HG03095 (cell line): ENCODE measurements at regions not wholly inside any gene's neighbourhood (a gene's known extent, or its start where the extent isn't known, plus 50 kb on each side); places are given as distances from the start of the nearest gene placed in this dataset.

Experiments used
- ATAC-seq: cut with Tn5 transposase; IDR thresholded peaks from one replicate; pipeline ENCODE4 v1.9.1; 2021; ENCODE audit warnings: moderate library complexity; ENCODE audit not compliant: unreplicated experiment

DNA sequence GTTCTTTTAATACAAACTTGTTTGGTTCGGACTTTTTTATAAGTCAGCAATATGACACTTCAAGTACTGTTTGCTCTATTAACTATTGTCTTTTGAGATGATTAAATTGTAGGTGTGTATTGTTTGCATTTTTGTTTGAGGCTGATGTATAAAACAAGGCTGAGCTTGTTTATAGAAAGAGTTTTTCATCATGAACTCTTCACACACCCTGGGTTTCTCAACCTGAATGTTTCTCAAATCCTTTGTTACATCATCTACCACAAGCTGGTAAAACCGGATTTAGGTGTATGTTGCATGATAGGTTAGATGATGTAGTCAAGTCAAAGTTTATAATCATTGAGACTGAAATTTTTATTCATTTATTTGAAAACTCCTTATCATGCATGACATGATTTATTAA lies 335.2 kb upstream of the LRATD1 start:
- no peak for ATAC-seq

DNA sequence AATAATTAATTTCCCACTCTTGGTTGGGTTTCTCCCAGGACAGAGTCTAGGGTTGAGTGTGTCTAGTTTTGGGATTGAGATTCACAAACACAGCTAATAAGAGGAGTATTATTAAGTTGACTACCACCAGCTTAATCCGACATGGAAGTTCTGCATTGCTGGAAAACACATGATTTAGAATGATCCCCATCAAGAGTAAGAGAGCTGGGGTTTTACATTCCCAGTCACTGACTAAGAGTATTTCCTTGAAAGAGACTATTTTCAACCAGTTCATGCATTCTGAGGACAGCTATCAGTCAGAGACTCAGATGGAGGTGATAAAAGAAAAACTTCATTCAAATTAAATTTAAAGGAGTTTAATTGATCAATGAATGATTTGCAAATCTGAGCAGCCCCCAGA lies 334.6 kb upstream of the LRATD1 start:
- no peak for ATAC-seq

DNA sequence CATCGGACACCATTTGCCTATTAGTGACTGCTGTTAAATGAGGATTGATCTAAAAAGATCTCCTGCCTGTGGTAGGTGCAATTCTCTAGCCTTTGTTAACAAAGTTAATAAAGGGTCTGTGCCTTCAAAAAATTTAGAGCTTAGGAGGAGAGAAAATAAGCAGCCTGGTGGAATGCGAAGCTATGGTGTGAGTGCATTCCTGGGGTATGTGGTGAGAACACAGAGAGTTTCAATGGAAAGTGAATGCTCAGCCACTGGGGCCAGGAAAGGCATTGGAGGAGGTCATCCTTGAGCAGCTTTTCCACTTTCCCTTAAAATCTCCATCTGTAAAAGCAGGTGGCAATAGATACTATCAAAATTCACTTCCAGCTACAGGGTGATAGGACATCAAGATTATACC lies 331.2 kb upstream of the LRATD1 start:
- ATAC-seq, result no peak

DNA sequence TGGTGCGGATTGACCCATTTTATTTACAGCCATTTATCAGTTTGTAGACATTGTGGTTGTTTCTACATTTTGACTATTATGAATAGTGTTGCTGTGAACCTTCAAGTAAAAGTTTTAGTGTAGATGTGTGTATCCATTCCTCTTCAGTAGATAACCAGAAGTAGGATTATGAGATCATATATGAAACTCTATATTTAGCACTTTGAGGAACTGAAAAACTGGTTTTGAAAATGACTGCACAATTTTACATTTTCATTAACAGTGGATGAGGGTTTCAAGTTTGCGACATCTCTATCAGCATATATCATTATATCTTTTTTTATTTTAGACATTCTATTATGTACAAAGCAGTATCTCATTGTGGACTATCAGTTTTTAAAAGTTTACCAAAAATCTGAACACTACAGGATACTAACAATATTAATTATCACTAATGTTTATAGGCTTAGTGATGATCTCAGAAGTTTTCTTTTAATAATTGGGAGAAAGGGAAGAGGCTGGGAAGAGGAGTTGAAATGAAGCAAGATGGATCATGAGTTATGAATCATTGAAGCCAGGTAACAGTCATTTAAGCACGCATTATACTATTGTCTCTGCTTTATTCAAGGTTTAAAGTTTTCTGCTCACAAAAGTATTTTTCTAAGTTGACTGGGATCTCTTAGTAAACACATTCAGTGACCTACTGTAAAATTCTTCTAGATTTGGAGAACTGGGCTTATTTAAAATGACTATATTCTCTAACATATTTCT lies 329.0 kb upstream of the LRATD1 start:
- ATAC-seq, result peak; percentile 83

DNA sequence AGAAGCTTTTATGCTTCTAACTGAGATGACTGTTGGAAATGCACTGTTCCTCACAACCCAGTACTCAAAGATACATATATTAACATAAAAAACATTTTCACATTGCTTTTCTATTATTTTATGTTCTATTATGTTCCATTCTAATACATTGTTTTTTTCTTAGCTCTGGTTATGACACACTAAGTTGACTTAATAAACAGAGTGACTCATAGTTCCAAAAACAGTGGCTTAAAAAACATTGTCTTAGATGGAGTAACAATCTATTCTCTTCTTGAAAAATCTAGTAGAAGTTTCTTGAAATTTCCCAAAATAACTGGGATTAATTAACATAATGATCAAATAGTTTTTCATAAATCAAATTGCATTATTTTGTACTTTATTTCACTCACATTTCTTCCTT lies 328.2 kb upstream of the LRATD1 start:
- ATAC-seq, result no peak

DNA sequence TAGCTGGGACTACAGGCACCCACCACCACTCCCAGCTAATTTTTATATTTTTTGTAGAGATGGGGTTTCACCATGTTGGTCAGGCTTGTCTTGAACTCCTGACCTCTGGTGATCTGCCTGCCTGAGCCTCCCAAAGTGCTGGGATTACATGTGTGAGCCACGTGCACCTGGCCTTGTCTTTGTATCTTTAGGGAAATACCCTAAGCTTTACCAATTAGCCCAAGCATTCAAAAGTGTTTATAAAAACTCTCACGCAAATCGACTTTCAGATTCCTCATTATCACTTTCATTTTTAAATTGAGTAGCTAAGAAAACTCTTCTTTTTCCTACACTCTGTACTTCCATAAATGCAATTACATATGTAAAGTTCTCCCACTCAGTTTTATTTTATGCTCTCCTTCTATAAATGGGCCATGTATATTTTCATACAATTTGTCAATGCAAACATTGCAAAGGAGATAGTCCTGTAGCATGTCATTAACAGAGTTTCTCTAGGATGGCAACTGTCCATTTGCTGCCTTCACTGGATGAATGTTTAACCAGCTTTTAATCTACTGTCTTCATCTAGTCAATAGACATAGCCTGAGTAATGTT lies 326.2 kb upstream of the LRATD1 start:
- ATAC-seq, result peak; percentile 67

DNA sequence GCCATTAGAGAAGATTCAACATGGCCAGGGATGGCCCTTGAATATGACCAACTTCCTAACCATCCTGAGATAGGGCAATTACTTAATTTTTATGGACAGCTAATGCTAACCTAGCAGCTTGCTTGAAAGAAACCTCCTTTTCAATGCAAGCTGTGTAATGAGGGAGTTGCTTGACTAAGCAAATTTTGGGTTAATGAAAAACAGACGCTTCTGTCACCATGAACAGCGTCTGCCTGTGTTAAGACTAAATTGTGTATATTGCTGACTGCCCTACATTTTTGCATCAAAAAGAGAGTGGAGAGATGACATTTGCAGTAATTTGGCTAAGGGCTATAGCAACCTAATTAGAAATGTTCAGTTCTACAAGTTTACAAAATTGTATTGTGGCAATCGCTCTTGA lies 319.2 kb upstream of the LRATD1 start:
- ATAC-seq, result no peak

DNA sequence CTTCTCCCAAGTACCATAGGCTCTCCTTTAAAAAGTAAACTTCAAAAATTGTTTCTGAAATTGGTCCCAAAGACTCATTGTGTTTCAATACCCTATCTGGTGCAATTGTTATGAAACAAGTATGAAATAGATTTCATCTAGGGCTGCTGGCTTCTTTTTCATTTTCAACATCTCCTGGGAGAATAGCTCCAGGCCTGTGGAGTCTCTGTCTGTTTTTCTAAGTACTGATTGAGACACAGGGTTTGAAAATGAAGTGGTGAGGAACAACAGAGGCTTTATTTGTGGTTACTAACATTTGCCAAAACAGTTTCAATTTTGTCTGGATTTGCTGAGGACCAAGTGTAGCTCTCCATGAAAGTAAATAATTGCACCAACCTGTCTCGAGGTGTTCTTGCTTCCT lies 315.9 kb upstream of the LRATD1 start:
- no peak for ATAC-seq

DNA sequence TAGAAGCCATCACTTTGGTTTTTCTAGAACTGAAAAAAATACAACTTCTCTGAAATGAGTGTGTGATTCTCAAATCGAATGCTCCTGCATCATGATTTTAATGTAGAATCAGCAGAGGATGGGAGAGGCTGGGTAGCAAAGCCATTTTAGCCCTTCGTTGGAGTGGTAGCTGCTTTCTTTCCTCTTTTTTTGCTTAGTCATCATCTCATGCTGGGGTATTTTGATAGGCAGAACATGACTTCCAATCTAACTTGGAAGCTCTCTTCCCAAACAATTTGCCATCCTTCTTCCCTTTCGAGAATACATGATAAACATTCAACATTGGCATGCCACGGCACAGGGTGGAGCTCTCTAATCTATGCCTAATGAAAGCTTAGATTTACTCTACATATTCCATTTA lies 311.2 kb upstream of the LRATD1 start:
- no peak for ATAC-seq

DNA sequence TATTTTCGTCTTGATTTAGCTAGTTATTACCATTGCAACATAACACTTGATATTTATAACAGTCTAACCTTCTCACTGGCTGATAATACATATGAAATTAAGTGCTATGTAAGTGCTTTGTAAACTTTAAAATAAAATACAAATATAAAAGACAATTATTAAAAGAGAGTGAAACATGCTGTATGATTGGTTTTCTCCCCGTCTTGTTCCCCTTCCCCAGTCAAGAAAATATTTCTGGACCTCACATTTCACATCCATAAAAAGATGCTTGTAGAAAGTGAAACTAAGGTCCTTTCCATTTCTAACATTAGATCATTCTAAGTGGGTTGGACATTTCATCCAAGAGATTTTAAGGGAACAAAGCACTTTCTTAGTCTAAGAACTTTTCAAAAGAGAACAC lies 310.2 kb upstream of the LRATD1 start:
- ATAC-seq, result no peak

DNA sequence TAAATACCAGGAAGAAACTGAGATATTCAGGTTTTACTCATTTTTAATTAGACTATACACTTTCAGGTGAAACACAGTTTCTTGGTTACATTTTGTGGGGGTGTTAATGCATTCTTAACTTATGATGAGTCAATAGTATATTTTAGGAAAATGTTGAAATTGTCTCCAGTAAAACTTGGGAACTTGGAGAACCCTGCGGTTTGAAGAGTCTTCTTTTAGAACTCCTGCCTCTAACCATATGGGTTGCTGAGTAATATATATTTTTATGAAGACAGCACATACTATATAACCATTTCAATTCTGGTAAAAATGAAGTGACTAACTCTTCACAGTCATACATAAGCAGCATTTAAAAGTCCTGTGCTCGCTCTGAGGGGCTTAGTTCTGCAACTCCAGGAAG lies 308.2 kb upstream of the LRATD1 start:
- no peak for ATAC-seq

DNA sequence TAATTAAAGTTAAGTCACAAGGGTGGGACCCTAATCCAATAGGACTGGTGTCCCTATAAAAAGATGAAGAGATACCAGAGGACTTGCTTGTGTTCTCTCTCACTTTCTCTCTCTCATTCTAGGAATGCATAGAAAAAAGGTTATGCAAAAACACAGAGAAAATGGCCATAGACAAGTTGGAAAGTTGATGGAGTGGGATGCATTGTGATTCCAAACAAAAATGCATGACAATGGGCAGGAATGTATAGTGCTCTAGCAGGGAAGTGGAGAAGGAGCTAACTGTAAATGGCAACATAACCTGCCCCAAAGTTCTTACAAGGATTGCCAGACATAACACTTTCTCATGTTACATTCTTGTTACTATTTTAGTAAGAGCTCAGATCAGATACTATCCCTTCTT lies 301.6 kb upstream of the LRATD1 start:
- no peak for ATAC-seq

DNA sequence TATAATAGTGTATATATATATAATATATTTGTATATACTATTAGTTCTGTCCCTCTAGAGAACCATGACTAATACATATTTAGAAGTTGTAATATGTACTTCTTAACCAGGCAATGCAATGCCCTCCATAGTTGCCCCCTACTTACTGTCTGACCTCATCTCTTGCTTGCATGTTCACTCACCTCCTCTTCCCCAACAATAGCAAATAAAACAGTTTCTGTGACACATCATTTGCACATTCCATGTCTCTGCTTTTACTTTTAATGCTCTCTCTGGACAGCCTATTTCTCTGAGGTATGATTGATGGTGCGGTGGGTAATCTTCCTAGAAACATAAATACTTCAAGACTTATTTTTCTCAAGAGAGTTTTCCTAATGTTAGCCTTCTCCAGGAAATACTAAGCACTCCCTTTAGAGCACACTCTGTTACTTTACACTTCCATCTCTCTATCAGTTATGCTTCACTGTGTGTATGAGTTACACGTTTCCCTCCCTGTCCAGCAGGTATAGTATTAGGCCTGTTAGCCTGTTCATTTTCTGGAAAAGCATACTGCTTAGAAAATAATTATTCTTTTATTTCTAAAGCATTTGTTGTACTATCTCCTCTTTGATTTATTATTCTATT lies 295.6 kb upstream of the LRATD1 start:
- ATAC-seq, result no peak

DNA sequence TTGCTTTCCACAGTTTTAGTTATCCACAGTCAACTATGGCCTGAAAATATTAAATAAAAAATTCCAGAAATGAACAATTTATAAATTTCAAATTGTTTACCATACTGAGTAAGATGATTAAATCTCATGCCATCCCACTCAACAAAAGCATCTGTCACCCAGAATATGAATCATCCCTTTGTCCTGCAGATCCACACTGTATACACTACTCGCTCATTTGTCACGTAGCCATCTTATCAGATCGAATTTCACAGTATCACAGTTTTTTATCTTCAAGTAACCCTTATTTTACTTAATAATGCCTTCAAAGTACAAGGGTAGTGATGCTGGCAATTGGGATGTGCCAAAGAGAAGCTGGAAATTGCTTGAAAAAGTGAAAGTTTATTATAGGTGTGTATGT lies 291.8 kb upstream of the LRATD1 start:
- ATAC-seq, result no peak

DNA sequence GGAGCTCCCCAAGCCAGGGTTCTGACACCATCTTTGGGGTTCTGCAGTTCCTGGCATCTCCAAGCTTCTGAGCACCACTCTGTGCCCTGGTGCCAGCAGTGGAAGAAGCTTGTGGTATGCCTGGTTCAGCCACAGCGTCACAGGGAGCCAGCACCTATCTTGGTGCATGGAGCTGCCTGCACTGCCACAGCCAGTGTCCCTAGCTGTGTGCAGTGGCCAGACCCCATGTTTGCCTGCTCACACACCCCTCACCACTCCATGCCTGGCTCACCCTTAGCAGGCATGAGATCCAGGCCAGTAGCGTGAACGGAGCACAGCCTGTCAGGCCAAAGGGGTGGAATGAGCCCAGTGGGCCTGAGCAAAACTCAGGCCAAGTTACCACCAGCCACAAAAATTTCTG lies 290.2 kb upstream of the LRATD1 start:
- no peak for ATAC-seq

DNA sequence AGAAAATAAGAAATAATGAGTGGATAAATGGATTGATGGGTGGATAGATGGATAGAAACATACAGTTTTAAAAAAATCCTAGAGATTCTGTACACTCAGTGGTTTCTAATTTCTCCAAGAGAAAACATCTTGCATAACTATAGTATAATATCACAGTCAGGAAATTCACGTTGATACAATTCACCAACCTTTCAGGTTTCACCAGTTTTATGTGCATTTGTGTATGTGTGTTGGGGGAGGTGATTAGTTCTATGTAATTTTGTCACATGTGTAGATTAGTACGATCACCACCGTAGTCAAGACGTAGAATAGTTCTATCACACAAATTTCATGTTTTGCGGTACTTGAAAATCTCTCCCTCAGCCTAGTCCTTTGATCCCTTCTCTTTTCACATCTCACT lies 288.2 kb upstream of the LRATD1 start:
- ATAC-seq, result no peak

DNA sequence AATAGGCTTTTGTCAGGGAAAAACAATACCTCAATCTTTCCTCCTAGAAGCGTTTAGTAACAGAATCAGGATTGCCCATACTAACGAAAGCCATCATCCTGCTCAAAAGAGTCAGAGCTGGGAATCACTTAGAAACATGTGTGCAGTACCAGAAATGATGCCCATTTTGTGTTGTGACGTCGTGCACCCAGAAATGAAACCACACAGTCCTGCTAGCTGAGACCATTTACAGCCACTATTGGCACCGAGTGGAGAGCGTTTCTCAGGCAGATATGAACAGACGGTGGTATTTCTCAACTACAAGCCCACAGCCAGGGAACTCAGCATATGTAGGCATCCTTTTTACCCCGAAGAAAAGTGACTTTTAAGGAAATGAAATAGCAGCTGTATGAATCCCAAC lies 284.3 kb upstream of the LRATD1 start:
- no peak for ATAC-seq

DNA sequence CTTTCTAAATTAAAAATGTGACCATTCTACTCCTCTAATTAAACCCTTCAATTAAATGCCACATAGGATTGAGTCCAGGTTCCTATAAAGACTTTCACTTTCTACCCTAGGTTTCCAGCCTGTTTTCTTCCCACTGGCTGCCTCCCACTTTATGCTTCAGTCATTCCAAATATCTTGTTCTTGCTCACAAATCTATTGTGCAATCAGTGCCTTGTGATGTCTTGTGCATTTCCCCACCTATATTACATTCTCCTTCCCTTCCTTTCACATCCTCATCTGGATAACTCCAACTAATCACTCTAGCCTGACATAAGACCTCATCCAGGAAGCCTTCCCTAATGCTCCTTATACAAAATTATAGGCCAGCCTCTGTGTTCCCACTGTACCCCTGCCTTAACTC lies 281.7 kb upstream of the LRATD1 start:
- ATAC-seq, result no peak

DNA sequence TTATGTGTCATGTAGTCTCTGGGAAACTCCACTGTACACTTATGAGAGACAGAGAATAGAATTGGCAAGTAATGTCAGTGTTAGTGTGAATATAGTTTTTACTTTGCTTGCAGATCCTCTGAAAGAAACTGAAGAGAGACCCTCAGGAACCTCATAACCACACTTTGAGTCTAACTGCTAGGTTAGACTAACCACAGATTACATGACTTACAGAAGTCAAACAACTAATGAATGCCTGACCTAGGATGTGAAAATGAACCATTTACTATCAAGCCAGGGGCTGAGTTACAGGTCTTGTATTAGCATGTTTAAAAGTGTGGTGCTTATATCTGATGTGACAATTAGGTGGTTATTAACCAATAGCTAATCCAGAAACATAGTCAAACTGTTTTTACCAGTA lies 280.4 kb upstream of the LRATD1 start:
- ATAC-seq, result no peak

DNA sequence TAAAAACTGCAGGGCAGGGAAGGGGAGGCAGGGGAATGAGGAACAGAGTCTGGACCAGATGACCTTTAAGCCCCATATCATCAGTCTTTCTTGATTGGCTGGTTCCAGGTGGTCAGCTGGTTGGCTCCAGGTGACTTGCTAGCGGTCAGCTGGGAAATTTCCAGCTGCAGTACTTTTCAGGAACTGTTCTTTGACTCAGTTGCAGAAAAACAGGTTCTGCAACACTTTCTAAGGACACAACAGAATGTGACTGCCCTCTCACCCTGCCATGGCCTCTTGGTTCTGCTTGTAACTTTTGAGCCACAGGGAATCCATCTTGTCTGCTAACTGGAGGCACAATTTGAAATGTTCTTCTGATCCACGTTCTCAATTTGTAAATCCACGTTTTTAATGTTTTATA lies 278.3 kb upstream of the LRATD1 start:
- no peak for ATAC-seq

DNA sequence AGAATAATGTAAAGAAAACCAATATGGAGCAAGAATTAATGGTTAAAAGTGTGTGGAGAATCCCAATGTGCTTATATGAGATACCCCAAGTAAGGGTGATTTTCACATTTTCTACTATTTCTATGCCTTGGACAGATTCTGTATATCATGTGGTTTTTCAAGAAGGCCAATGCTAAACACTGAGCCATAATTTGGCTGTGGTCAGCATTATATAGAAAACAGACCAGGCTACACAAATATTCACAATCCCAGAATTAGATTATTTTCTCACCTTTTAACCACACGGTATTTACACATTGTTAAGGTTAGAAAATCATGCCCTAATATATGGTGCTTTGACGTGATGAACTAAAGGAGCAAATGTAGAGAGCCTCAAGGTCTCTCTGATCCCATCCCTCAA lies 277.4 kb upstream of the LRATD1 start:
- ATAC-seq, result no peak

DNA sequence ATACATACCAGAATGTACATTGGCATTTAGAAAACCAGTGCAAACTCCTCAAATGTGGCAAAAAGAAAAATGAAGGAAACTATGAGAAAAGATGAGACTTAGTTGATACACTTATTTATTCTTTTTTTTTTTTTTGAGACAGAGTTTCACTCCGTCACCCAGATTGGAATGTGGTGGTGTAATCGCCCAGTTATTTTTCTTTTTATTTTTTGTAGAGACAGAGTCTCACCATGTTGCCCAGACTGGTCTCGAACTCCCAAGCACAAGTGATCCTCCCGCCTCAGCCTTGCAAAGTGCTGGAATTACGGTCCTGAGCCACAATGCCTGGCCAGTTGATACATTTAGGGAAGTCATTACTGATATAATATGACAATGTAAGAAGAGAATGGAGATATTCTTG lies 274.2 kb upstream of the LRATD1 start:
- ATAC-seq, result no peak

DNA sequence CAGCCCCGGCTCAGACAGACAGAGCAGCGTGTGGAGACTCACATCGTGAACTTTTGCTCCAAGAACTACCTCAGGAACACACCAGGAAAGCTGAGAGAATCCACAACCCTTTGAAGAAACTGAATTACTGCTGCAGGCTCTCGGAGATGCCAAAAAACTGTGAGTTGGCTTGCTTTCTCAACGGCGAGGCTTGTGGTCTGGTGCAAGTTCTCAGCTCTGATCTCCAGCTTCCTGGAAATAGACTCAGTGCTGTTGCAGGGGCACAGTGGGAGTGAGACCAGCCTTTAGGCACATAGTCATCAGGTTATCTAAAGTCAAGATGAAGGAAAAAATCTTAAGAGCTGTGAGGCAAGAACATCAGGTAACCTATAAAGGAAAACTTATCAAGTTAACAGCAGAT lies 273.7 kb upstream of the LRATD1 start:
- ATAC-seq, result no peak
